SK-N-SH treated with all-trans-retinoic acid at 6 μM for 48 hours (cell line): ENCODE measurements at regions not wholly inside any gene's neighbourhood (a gene's known extent, or its start where the extent isn't known, plus 50 kb on each side); places are given as distances from the start of the nearest gene placed in this dataset.

Experiments
- ARNTL ChIP-seq: fragments of 450-650 bp; formaldehyde crosslinking; IDR thresholded peaks from 2 replicates; pipeline ENCODE4 v1.5.0; 2020; ENCODE audit warnings: low read depth, mild to moderate bottlenecking, moderate library complexity, borderline replicate concordance
- BACH2 ChIP-seq: fragments of 250-450 bp; sonication (Bioruptor Pico); IDR thresholded peaks from 2 replicates; pipeline ENCODE4 v1.9.0; 2021; ENCODE audit warnings: mild to moderate bottlenecking, borderline replicate concordance
- GLIS3 ChIP-seq: fragments of 250-450 bp; sonication (Bioruptor Pico); IDR thresholded peaks from 2 replicates; pipeline ENCODE4 v1.5.0; 2020; ENCODE audit warnings: mild to moderate bottlenecking, moderate library complexity
- ISL1 ChIP-seq: fragments of 250-450 bp; sonication (Bioruptor Pico); IDR thresholded peaks from 2 replicates; pipeline ENCODE4 v2.1.2; 2022; ENCODE audit warnings: mild to moderate bottlenecking, moderate library complexity
- OSR1 ChIP-seq: fragments of 250-450 bp; sonication (Bioruptor Pico); IDR thresholded peaks from 2 replicates; pipeline ENCODE4 v1.8.0; 2022; ENCODE audit warnings: moderate library complexity, mild to moderate bottlenecking, inconsistent platforms
- PATZ1 ChIP-seq: fragments of 250-450 bp; sonication (Bioruptor Pico); IDR thresholded peaks from 2 replicates; pipeline ENCODE4 v1.8.0; 2020; ENCODE audit warnings: mild to moderate bottlenecking, moderate library complexity, borderline replicate concordance
- SNAI2 ChIP-seq: fragments of 250-450 bp; sonication (Bioruptor Pico); IDR thresholded peaks from 2 replicates; pipeline ENCODE4 v1.5.0; 2020; ENCODE audit warnings: mild to moderate bottlenecking, moderate library complexity
- ZC3H10 ChIP-seq: fragments of 250-450 bp; sonication (Bioruptor Pico); IDR thresholded peaks from 2 replicates; pipeline ENCODE4 v1.5.1; 2021; ENCODE audit warnings: mild to moderate bottlenecking, moderate library complexity
- ZFP3 ChIP-seq: fragments of 250-450 bp; sonication (Bioruptor Pico); IDR thresholded peaks from 2 replicates; pipeline ENCODE4 v1.5.0; 2020; ENCODE audit warnings: mild to moderate bottlenecking, moderate library complexity
- ZNF565 ChIP-seq: fragments of 450-650 bp; formaldehyde crosslinking; conservative IDR thresholded peaks from 2 replicates; pipeline ENCODE4 v1.5.0; 2020; ENCODE audit warnings: low read depth, mild to moderate bottlenecking, moderate library complexity
- TF ChIP-seq, protein P1 (sequence below): fragments of 250-450 bp; sonication (Bioruptor Pico); IDR thresholded peaks from 2 replicates; pipeline ENCODE4 v1.5.0; 2020; ENCODE audit warnings: mild to moderate bottlenecking, moderate library complexity

DNA sequence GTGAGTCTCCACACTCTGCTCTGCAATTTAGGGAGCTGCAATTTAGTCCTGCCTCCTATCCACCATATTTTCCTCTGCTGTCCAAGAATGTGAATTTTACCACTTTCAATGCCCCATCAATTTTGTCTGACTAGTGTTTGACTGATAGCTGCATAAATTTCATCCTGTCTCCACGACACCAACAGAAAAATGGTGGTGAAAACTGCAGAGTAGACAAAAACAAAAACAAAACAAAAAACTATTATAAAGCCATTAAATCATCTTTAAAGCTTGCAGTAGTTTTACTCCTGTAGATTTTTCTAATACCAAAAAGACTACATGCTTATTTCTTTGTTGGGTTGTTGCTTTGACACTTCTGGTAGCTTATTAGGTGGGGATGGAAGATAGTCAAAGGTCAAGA lies 322.0 kb downstream of the PAX1 start:
- TF ChIP-seq OSR1 (no peak), SNAI2 (no peak), ZNF565 (no peak), GLIS3 (no peak), ZC3H10 (CRISPR knock-in tag) (no peak), BACH2 (CRISPR knock-in tag) (no peak), PATZ1 (CRISPR knock-in tag) (no peak), ISL1 (CRISPR knock-in tag) (no peak), ARNTL (CRISPR knock-in tag) (no peak), ZFP3 (no peak)
- TF ChIP-seq, protein P1, sequence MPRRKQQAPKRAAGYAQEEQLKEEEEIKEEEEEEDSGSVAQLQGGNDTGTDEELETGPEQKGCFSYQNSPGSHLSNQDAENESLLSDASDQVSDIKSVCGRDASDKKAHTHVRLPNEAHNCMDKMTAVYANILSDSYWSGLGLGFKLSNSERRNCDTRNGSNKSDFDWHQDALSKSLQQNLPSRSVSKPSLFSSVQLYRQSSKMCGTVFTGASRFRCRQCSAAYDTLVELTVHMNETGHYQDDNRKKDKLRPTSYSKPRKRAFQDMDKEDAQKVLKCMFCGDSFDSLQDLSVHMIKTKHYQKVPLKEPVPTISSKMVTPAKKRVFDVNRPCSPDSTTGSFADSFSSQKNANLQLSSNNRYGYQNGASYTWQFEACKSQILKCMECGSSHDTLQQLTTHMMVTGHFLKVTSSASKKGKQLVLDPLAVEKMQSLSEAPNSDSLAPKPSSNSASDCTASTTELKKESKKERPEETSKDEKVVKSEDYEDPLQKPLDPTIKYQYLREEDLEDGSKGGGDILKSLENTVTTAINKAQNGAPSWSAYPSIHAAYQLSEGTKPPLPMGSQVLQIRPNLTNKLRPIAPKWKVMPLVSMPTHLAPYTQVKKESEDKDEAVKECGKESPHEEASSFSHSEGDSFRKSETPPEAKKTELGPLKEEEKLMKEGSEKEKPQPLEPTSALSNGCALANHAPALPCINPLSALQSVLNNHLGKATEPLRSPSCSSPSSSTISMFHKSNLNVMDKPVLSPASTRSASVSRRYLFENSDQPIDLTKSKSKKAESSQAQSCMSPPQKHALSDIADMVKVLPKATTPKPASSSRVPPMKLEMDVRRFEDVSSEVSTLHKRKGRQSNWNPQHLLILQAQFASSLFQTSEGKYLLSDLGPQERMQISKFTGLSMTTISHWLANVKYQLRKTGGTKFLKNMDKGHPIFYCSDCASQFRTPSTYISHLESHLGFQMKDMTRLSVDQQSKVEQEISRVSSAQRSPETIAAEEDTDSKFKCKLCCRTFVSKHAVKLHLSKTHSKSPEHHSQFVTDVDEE (CRISPR knock-in tag) = no peak
